IMR-90 (cell line): ENCODE measurements at regions not wholly inside any gene's neighbourhood (a gene's known extent, or its start where the extent isn't known, plus 50 kb on each side); places are given as distances from the start of the nearest gene placed in this dataset.

Experiments used
- ATAC-seq: fragments of 200-7000 bp; cut with Tn5 transposase; 2 replicates; pipeline ENCODE4 v1.9.1; 2020; ENCODE audit warnings: low read depth, mild to moderate bottlenecking, moderate library complexity
- BruUV-seq: library from RNA; stranded (reverse); fragments of 400-500 nt; replicated peaks from 2 replicates; lab custom pipeline; 2021; lab: Mats Ljungman, UMichigan
- CTCF ChIA-PET: fragments of 300-600 bp; formaldehyde crosslinking; extraction: SDS; loops from one replicate; lab custom pipeline; 2021; ENCODE audit warnings: antibody characterized with exemption; lab: Yijun Ruan, JAX
- POLR2A ChIA-PET: fragments of 300-600 bp; sonication (Branson Sonifier 250); formaldehyde crosslinking; loops from one replicate; lab custom pipeline; 2022; ENCODE audit warnings: antibody characterized with exemption; ENCODE audit not compliant: unreplicated experiment; lab: Charles Lee
- DNase-seq: peaks from one replicate; pipeline ENCODE4 v3.0.0; 2013
- H2AFZ ChIP-seq: replicated peaks from 2 replicates; pipeline ENCODE3; 2013; ENCODE audit warnings: low read length, mild to moderate bottlenecking; ENCODE audit not compliant: poor library complexity
- H2AK5ac ChIP-seq: 2 replicates; pipeline ENCODE4 v1.6.1; 2013; ENCODE audit warnings: low read depth, low read length, inconsistent platforms
- H2AK9ac ChIP-seq: replicated peaks from 2 replicates; pipeline ENCODE3; 2013; ENCODE audit warnings: mild to moderate bottlenecking, low read depth, low read length, moderate library complexity; ENCODE audit not compliant: poor library complexity
- H2BK120ac ChIP-seq: 2 replicates; pipeline ENCODE4 v1.6.1; 2013; ENCODE audit warnings: low read depth, low read length, inconsistent platforms
- H2BK15ac ChIP-seq: 3 replicates; pipeline ENCODE4 v1.6.1; 2013; ENCODE audit warnings: low read depth, low read length, inconsistent platforms
- H2BK20ac ChIP-seq: 2 replicates; pipeline ENCODE4 v1.6.1; 2013; ENCODE audit warnings: low read depth, mild to moderate bottlenecking, inconsistent platforms, low read length, moderate library complexity
- H2BK5ac ChIP-seq: 2 replicates; pipeline ENCODE4 v1.6.1; 2013; ENCODE audit warnings: mild to moderate bottlenecking, low read depth, low read length, inconsistent platforms; ENCODE audit not compliant: poor library complexity, severe bottlenecking
- H3K14ac ChIP-seq: replicated peaks from 2 replicates; pipeline ENCODE4 v1.6.1; 2013; ENCODE audit warnings: low read depth, low read length, inconsistent platforms
- H3K18ac ChIP-seq: 2 replicates; pipeline ENCODE4 v1.6.1; 2013; ENCODE audit warnings: low read depth, low read length, control low read depth
- H3K23ac ChIP-seq: 2 replicates; pipeline ENCODE4 v1.6.1; 2013; ENCODE audit warnings: low read depth, low read length, inconsistent platforms
- H3K27ac ChIP-seq: 2 replicates; pipeline ENCODE4 v1.5.1; 2013; ENCODE audit warnings: mild to moderate bottlenecking, control low read depth, low read length; ENCODE audit not compliant: insufficient read depth
- H3K27me3 ChIP-seq: 2 replicates; pipeline ENCODE4 v1.6.1; 2013; ENCODE audit warnings: low read length; ENCODE audit not compliant: control insufficient read depth, insufficient read depth
- H3K36me3 ChIP-seq: 2 replicates; pipeline ENCODE4 v1.6.1; 2013; ENCODE audit warnings: low read length, mixed read lengths; ENCODE audit not compliant: control insufficient read depth, insufficient read depth
- H3K4ac ChIP-seq: 2 replicates; pipeline ENCODE4 v1.6.1; 2013; ENCODE audit warnings: low read depth, low read length, inconsistent platforms
- H3K4me1 ChIP-seq: 2 replicates; pipeline ENCODE4 v1.6.1; 2013; ENCODE audit warnings: low read length, mixed read lengths; ENCODE audit not compliant: control insufficient read depth, insufficient read depth
- H3K4me2 ChIP-seq: 2 replicates; pipeline ENCODE4 v1.6.1; 2013; ENCODE audit warnings: low read depth, mild to moderate bottlenecking, control low read depth, low read length, moderate library complexity
- H3K4me3 ChIP-seq: 2 replicates; pipeline ENCODE4 v1.5.1; 2013; ENCODE audit warnings: low read depth, mild to moderate bottlenecking, control low read depth, low read length, moderate library complexity; ENCODE audit not compliant: insufficient read depth
- H3K56ac ChIP-seq: 2 replicates; pipeline ENCODE4 v1.6.1; 2013; ENCODE audit warnings: low read length, inconsistent platforms; ENCODE audit not compliant: insufficient read depth; ENCODE audit errors: extremely low read depth
- H3K79me1 ChIP-seq, 2 experiments: 2 replicates each; pipeline ENCODE4 v1.6.1; 2013; ENCODE audit warnings: low read length in 2 of 2, inconsistent platforms in 1 of 2, low read depth in 1 of 2
- H3K9ac ChIP-seq: 2 replicates; pipeline ENCODE4 v1.6.1; 2013; ENCODE audit warnings: low read depth, low read length, control low read depth
- H3K9me1 ChIP-seq: 2 replicates; pipeline ENCODE4 v1.6.1; 2013; ENCODE audit warnings: low read length, inconsistent platforms; ENCODE audit not compliant: insufficient read depth
- H3K9me3 ChIP-seq: 2 replicates; pipeline ENCODE4 v1.6.1; 2013; ENCODE audit warnings: low read length; ENCODE audit not compliant: control insufficient read depth, insufficient read depth
- H4K20me1 ChIP-seq: 2 replicates; pipeline ENCODE4 v1.6.1; 2013; ENCODE audit warnings: low read length, inconsistent platforms; ENCODE audit not compliant: insufficient read depth
- H4K5ac ChIP-seq: 2 replicates; pipeline ENCODE4 v1.6.1; 2013; ENCODE audit warnings: mild to moderate bottlenecking, low read depth, low read length, control low read depth
- H4K8ac ChIP-seq, 2 experiments: 2 replicates each; pipeline ENCODE4 v1.6.1; 2013; ENCODE audit warnings: low read depth in 2 of 2, low read length in 2 of 2, control low read depth in 1 of 2, inconsistent platforms in 1 of 2
- H4K91ac ChIP-seq: 2 replicates; pipeline ENCODE4 v1.6.1; 2013; ENCODE audit warnings: low read depth, low read length, inconsistent platforms; ENCODE audit not compliant: insufficient read depth
- BHLHE40 ChIP-seq: fragments of 150-350 bp; IDR thresholded peaks from 2 replicates; pipeline ENCODE4 v1.6.1; 2016; ENCODE audit warnings: mild to moderate bottlenecking, low read depth, low read length
- CEBPB ChIP-seq: IDR thresholded peaks from 2 replicates; pipeline ENCODE4 v1.6.1; 2012; ENCODE audit warnings: low read depth, low read length, improper control_type of control experiment
- FOS ChIP-seq: fragments of 150-350 bp; IDR thresholded peaks from 2 replicates; pipeline ENCODE4 v1.6.1; 2016; ENCODE audit warnings: low read depth, low read length
- MAFK ChIP-seq: IDR thresholded peaks from 2 replicates; pipeline ENCODE4 v1.6.1; 2012; ENCODE audit warnings: low read depth, low read length, improper control_type of control experiment
- MAZ ChIP-seq: IDR thresholded peaks from 2 replicates; pipeline ENCODE4 v1.6.1; 2012; ENCODE audit warnings: low read depth, mild to moderate bottlenecking, low read length, improper control_type of control experiment, moderate library complexity, borderline replicate concordance
- NFE2L2 ChIP-seq: fragments of 150-350 bp; IDR thresholded peaks from 2 replicates; pipeline ENCODE4 v1.6.1; 2016; ENCODE audit warnings: low read depth, mild to moderate bottlenecking, low read length
- RAD21 ChIP-seq: IDR thresholded peaks from 2 replicates; pipeline ENCODE4 v1.6.1; 2012; ENCODE audit warnings: low read length, improper control_type of control experiment
- RCOR1 ChIP-seq: IDR thresholded peaks from 2 replicates; pipeline ENCODE4 v1.6.1; 2012; ENCODE audit warnings: mild to moderate bottlenecking, low read length, improper control_type of control experiment; ENCODE audit not compliant: insufficient replicate concordance
- RFX5 ChIP-seq: IDR thresholded peaks from 2 replicates; pipeline ENCODE4 v1.8.0; 2012; ENCODE audit warnings: low read depth, mild to moderate bottlenecking, low read length, moderate library complexity
- WGBS, 2 experiments: methylation state at CpG; one replicate each; pipeline versions ENCODE4 v1.1.5 to v1.1.7; 2013; ENCODE audit warnings: missing lambda C conversion rate in 2 of 2; ENCODE audit not compliant: insufficient read length in 1 of 2; ENCODE audit errors: extremely low coverage in 2 of 2; 5-methylcytosine and 5-hydroxymethylcytosine counted together
- dilution Hi-C: fragments of 300-500 bp; cut with HindIII; formaldehyde crosslinking; loops from one replicate; pipeline ENCODE4 v1.14.3; 2018; ENCODE audit warnings: low sequenced_read_pairs; ENCODE audit not compliant: unreplicated experiment
- in situ Hi-C: fragments of 300-500 bp; cut with MboI; formaldehyde crosslinking; loops from 3 replicates; pipeline ENCODE4 v1.14.3; 2019; ENCODE audit warnings: low sequenced_read_pairs, inconsistent platforms, mixed read lengths
- intact Hi-C: fragments of 100-400 bp; cut with micrococcal nuclease; formaldehyde crosslinking; loops from 2 replicates; pipeline ENCODE4 v1.10.0; 2022

GRCh38 chr5:91221917-91222316 lies 161.2 kb downstream of the ARRDC3 start:
- no peak overlapping the region for H2BK120ac ChIP-seq
- no peak overlapping the region for H2BK15ac ChIP-seq
- ChIA-PET POLR2A (no interaction called here), CTCF (no interaction called here)
- H3K23ac ChIP-seq, result no peak overlapping the region
- H3K4me2 ChIP-seq, result no peak overlapping the region
- H4K5ac ChIP-seq, result no peak overlapping the region
- no peaks in the 10 kb centered on the region for H4K20me1 ChIP-seq
- dilution Hi-C loops, result no loop called here
- no peak overlapping the region for H3K9ac ChIP-seq
- DNase-seq (no peak), ATAC-seq (no peak)
- H3K14ac ChIP-seq, result no peak overlapping the region
- H2BK5ac ChIP-seq, result no peak overlapping the region
- H3K36me3 ChIP-seq, result no peaks in the 10 kb centered on the region
- no peak overlapping the region for H4K91ac ChIP-seq
- no peak overlapping the region for H2BK20ac ChIP-seq
- intact Hi-C loops, result loop anchor here (10.0 kb wide), 1 partner anchor 1367 kb away; no protein-coding TSS in a partner anchor
- H3K18ac ChIP-seq, result no peak overlapping the region
- H3K4me1 ChIP-seq, result peaks cover 2% of the 10 kb centered on the region
- H3K79me1 ChIP-seq, result no peaks in the 10 kb centered on the region
- no peak overlapping the region for H2AFZ ChIP-seq
- H3K27ac ChIP-seq, result no peak overlapping the region
- no peaks in the 10 kb centered on the region for H3K9me3 ChIP-seq
- in situ Hi-C loops, result loop anchor here (10.0 kb wide), 1 partner anchor 57 kb away; no protein-coding TSS in a partner anchor
- no peak overlapping the region for H3K4ac ChIP-seq
- H3K27me3 ChIP-seq, result no peaks in the 10 kb centered on the region
- H2AK9ac ChIP-seq, result no peak overlapping the region
- H3K56ac ChIP-seq, result no peak overlapping the region
- BruUV-seq, result no TSS peak
- WGBS, 2 experiments, result 86% methylated on average over 1 of the region's 1 CpG; no CpG with 5 or more reads in 1 of the 2 experiments
- no peak overlapping the region for H2AK5ac ChIP-seq
- TF ChIP-seq MAFK (no peak), RFX5 (no peak), FOS (no peak), NFE2L2 (no peak), RCOR1 (no peak), BHLHE40 (no peak), RAD21 (no peak), CEBPB (no peak), MAZ (no peak)
- no peak overlapping the region for H4K8ac ChIP-seq
- no peak overlapping the region for H3K4me3 ChIP-seq
- H3K9me1 ChIP-seq, result no peaks in the 10 kb centered on the region
